CD14-positive monocyte (primary cell): ENCODE measurements at regions not wholly inside any gene's neighbourhood (a gene's known extent, or its start where the extent isn't known, plus 50 kb on each side); places are given as distances from the start of the nearest gene placed in this dataset.

Experiments used
- DNase-seq, 3 donors: peaks; one replicate each; pipeline ENCODE4 v3.0.0-alpha.2; 2011 to 2022
- H2AFZ ChIP-seq: 2 replicates; pipeline ENCODE4 v1.6.0; 2012; ENCODE audit warnings: mild to moderate bottlenecking, low read depth, low read length, inconsistent platforms; ENCODE audit not compliant: insufficient read depth, poor library complexity, severe bottlenecking
- H3K27ac ChIP-seq, 2 donors: 1 replicate in 1 of 2; 2 replicates in 1 of 2; pipeline ENCODE4 v1.5.1; 2012 to 2013; ENCODE audit warnings: low read length in 2 of 2, control low read depth in 1 of 2, inconsistent platforms in 1 of 2, low read depth in 1 of 2, mild to moderate bottlenecking in 1 of 2
- H3K27me3 ChIP-seq, 2 donors: one replicate each; pipeline versions ENCODE4 v1.6.0 to v1.6.1; 2011 to 2013; ENCODE audit warnings: low read length in 2 of 2; ENCODE audit not compliant: control insufficient read depth in 2 of 2, insufficient read depth in 2 of 2
- H3K36me3 ChIP-seq, 2 donors: replicated peaks in 1 of 2; 1 replicate in 1 of 2; 2 replicates in 1 of 2; pipeline versions ENCODE4 v1.5.1 to v1.6.1; 2012 to 2013; ENCODE audit warnings: low read length in 2 of 2, control low read depth in 1 of 2, inconsistent platforms in 1 of 2, mild to moderate bottlenecking in 1 of 2; ENCODE audit not compliant: insufficient read depth in 2 of 2, control insufficient read depth in 1 of 2
- H3K4me1 ChIP-seq, 2 donors: 1 replicate in 1 of 2; 2 replicates in 1 of 2; pipeline versions ENCODE4 v1.5.1 to v1.6.1; 2012 to 2013; ENCODE audit warnings: low read length in 2 of 2, control low read depth in 1 of 2, inconsistent platforms in 1 of 2, mild to moderate bottlenecking in 1 of 2, moderate library complexity in 1 of 2; ENCODE audit not compliant: insufficient read depth in 2 of 2, control insufficient read depth in 1 of 2
- H3K4me2 ChIP-seq: replicated peaks from 2 replicates; pipeline ENCODE3; 2012; ENCODE audit warnings: low read length, moderate library complexity, mild to moderate bottlenecking; ENCODE audit not compliant: poor library complexity, severe bottlenecking; ENCODE audit errors: extremely low read depth
- H3K4me3 ChIP-seq, 3 experiments: fragments of 200-600 bp in 1 of 3; sonication (generic) in 1 of 3; replicated peaks in 1 of 3; 1 replicate in 2 of 3; 2 replicates in 1 of 3; pipeline ENCODE4 v1.5.1; 2011 to 2013; ENCODE audit warnings: low read length in 3 of 3, mild to moderate bottlenecking in 3 of 3, control low read depth in 2 of 3, low read depth in 2 of 3, inconsistent platforms in 1 of 3, moderate library complexity in 1 of 3
- H3K79me2 ChIP-seq: 2 replicates; pipeline ENCODE4 v1.6.0; 2012; ENCODE audit warnings: mild to moderate bottlenecking, control low read depth, inconsistent platforms, low read length, moderate library complexity; ENCODE audit not compliant: insufficient read depth
- H3K9ac ChIP-seq: 2 replicates; pipeline ENCODE4 v1.6.0; 2017; ENCODE audit warnings: low read length, mild to moderate bottlenecking; ENCODE audit not compliant: insufficient read depth, poor library complexity, severe bottlenecking
- H3K9me3 ChIP-seq, 2 donors: replicated peaks in 1 of 2; 1 replicate in 1 of 2; 2 replicates in 1 of 2; pipeline versions ENCODE4 v1.5.1 to v1.6.1; 2012 to 2013; ENCODE audit warnings: low read length in 2 of 2, control low read depth in 1 of 2; ENCODE audit not compliant: control insufficient read depth in 1 of 2, insufficient read depth in 1 of 2
- H4K20me1 ChIP-seq: 2 replicates; pipeline ENCODE4 v1.6.0; 2012; ENCODE audit warnings: mild to moderate bottlenecking, low read length, control low read depth, moderate library complexity; ENCODE audit not compliant: insufficient read depth
- H3K27ac Mint-ChIP-seq, 7 donors: one replicate each; pipeline ENCODE4 v1.8.0; 2020; ENCODE audit warnings: mild to moderate bottlenecking in 7 of 7, mixed read lengths in 7 of 7, moderate library complexity in 6 of 7, inconsistent platforms in 2 of 7
- H3K27me3 Mint-ChIP-seq, 3 donors: one replicate each; pipeline ENCODE4 v1.8.0; 2021 to 2022; ENCODE audit warnings: low read depth in 3 of 3, mild to moderate bottlenecking in 3 of 3, mixed read lengths in 3 of 3, moderate library complexity in 3 of 3, inconsistent platforms in 1 of 3
- H3K36me3 Mint-ChIP-seq, 2 donors: one replicate each; pipeline ENCODE4 v1.8.0; 2020; ENCODE audit warnings: mixed read lengths in 2 of 2, inconsistent platforms in 1 of 2, mild to moderate bottlenecking in 1 of 2
- H3K4me1 Mint-ChIP-seq: one replicate; pipeline ENCODE4 v1.8.0; 2020; ENCODE audit warnings: mild to moderate bottlenecking, mixed read lengths
- H3K4me3 Mint-ChIP-seq, 2 donors: one replicate each; pipeline ENCODE4 v1.8.0; 2020; ENCODE audit warnings: mild to moderate bottlenecking in 2 of 2, mixed read lengths in 2 of 2, moderate library complexity in 1 of 2
- H3K9me3 Mint-ChIP-seq, 7 donors: one replicate each; pipeline ENCODE4 v1.8.0; 2020 to 2022; ENCODE audit warnings: mixed read lengths in 7 of 7, mild to moderate bottlenecking in 6 of 7, moderate library complexity in 6 of 7, inconsistent platforms in 2 of 7
- CTCF ChIP-seq: fragments of 200-600 bp; IDR thresholded peaks from one replicate; pipeline ENCODE4 v1.8.0; 2022; ENCODE audit warnings: antibody characterized with exemption, mild to moderate bottlenecking
- WGBS: methylation state at CpG from one replicate; pipeline ENCODE4 v1.1.5; 2013; ENCODE audit warnings: missing lambda C conversion rate; ENCODE audit not compliant: insufficient coverage; 5-methylcytosine and 5-hydroxymethylcytosine counted together
- intact Hi-C, 2 donors: fragments of 100-400 bp; cut with micrococcal nuclease; formaldehyde crosslinking; loops; one replicate each; pipeline versions ENCODE4 v1.15.0 to v1.15.1; 2023

DNA sequence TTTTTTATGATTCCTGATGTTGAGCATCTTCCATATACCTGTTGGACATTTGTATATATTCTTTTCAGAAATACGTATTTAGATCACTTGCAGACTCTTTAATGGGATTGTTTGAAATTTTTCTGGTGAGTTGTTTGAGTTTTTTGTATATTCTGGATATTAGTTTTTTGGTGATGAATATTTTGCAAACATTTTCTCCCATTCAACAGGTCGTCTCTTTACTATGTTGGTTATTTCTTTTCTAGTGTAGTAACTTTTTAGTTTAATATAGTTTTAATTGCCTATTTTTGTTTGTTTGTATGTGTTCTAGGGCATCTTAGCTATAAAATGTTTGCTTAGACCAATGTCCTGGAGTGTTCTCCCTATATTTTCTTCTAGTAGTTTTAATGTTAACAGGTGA lies 72.7 kb downstream of the ZWINT start:
- no peaks in the 10 kb centered on the region for H3K27me3 Mint-ChIP-seq
- DNase-seq: no peak
- Histone ChIP-seq H3K9ac (no peak overlapping the region), H3K4me1 (no peaks in the 10 kb centered on the region), H3K4me3 (no peak overlapping the region), H3K79me2 (no peaks in the 10 kb centered on the region), H3K9me3 (peaks cover 0 to 3% of the 10 kb centered on the region in 2 donors), H4K20me1 (no peaks in the 10 kb centered on the region), H2AFZ (no peak overlapping the region), H3K36me3 (no peaks in the 10 kb centered on the region), H3K27ac (no peak overlapping the region), H3K27me3 (no peaks in the 10 kb centered on the region), H3K4me2 (no peak overlapping the region)
- no peak overlapping the region for H3K27ac Mint-ChIP-seq
- H3K9me3 Mint-ChIP-seq: peaks cover 0 to 5% (median 3%) of the 10 kb centered on the region in 7 donors
- no peak for TF ChIP-seq CTCF
- no peaks in the 10 kb centered on the region for H3K4me1 Mint-ChIP-seq
- no CpG with 5 or more reads among the region's 2 CpGs for WGBS
- intact Hi-C loops: no loop called here
- H3K4me3 Mint-ChIP-seq: no peak overlapping the region
- no peaks in the 10 kb centered on the region for H3K36me3 Mint-ChIP-seq

GRCh38 chr10:56286096-56286495 lies 75.0 kb downstream of the ZWINT start:
- H3K9me3 ChIP-seq: peaks cover 0 to 3% of the 10 kb centered on the region in 2 donors

More at GRCh38 chr10:56286096-56286495, 75.0 kb downstream of the ZWINT start:
- Mint-ChIP-seq H3K27me3 (no peaks in the 10 kb centered on the region), H3K36me3 (no peaks in the 10 kb centered on the region), H3K9me3 (peaks cover 0 to 5% (median 2%) of the 10 kb centered on the region in 7 donors), H3K4me3 (no peak overlapping the region), H3K4me1 (no peaks in the 10 kb centered on the region), H3K27ac (no peak overlapping the region)
- Histone ChIP-seq H3K36me3 (no peaks in the 10 kb centered on the region), H3K79me2 (no peaks in the 10 kb centered on the region), H3K4me3 (no peak overlapping the region), H2AFZ (no peak overlapping the region), H3K4me2 (no peak overlapping the region), H3K27ac (no peak overlapping the region), H3K9ac (no peak overlapping the region), H4K20me1 (no peaks in the 10 kb centered on the region), H3K4me1 (no peaks in the 10 kb centered on the region), H3K27me3 (no peaks in the 10 kb centered on the region)
- no peak for TF ChIP-seq CTCF
- DNase-seq: no peak
- intact Hi-C loops: no loop called here
